ENCODE measurements at regions not wholly inside any gene's neighbourhood (a gene's known extent, or its start where the extent isn't known, plus 50 kb on each side); places are given as distances from the start of the nearest gene placed in this dataset.
"Not testable (repeated sequence)": the region's sequence is repeated elsewhere in the genome, so short reads cannot be mapped to it uniquely, and the experiment has no call there.

GRCh38 chr3:27606537-27606936, 115.6 kb downstream of the EOMES start:
- H3K4me1 Mint-ChIP-seq = peaks cover 7% of the 10 kb centered on the region in 2 experiments
- no peak overlapping the region for H3K9ac ChIP-seq (ENCODE audit: extremely low read depth, insufficient read length, low read length)

GRCh38 chr3:27601311-27601710, 117.1 kb upstream of the SLC4A7 start:
- H3K27me3 Mint-ChIP-seq (ENCODE audit: low read depth); H3K27me3 ChIP-seq (ENCODE audit: insufficient read depth, low read length); H3T11ph ChIP-seq (ENCODE audit: low read length); H2AK5ac ChIP-seq (ENCODE audit: insufficient read length, low read length); H3K79me1 ChIP-seq (ENCODE audit: insufficient read depth, low read depth, low read length, poor library complexity, severe bottlenecking); H3K27ac ChIP-seq (ENCODE audit: insufficient read length, low read depth, low read length); H3K56ac ChIP-seq (ENCODE audit: insufficient read length, low read depth, low read length); H4K20me1 ChIP-seq (ENCODE audit: control insufficient read depth, insufficient read depth, insufficient read length); DNase-seq; H3K4me2 ChIP-seq (ENCODE audit: insufficient read depth, insufficient read length, low read length); H3K18ac ChIP-seq (ENCODE audit: insufficient read length, low read depth, low read length); H4K91ac ChIP-seq (ENCODE audit: insufficient read length, low read depth, low read length); H3K79me2 ChIP-seq (ENCODE audit: insufficient read depth, low read length); H3K4me3 Mint-ChIP-seq; H3K9ac ChIP-seq (ENCODE audit: extremely low read depth, insufficient read length, low read length); H4K8ac ChIP-seq (replicated peaks; ENCODE audit: insufficient read length, low read depth, low read length); H3K14ac ChIP-seq (ENCODE audit: insufficient read depth, low read length); H2BK20ac ChIP-seq (ENCODE audit: low read depth, low read length, poor library complexity, severe bottlenecking); H3K9me3 ChIP-seq (ENCODE audit: control insufficient read depth, low read depth, low read length); H2BK15ac ChIP-seq (ENCODE audit: low read depth, low read length); H2BK120ac ChIP-seq (ENCODE audit: low read depth, low read length, poor library complexity, severe bottlenecking); H2BK5ac ChIP-seq (ENCODE audit: insufficient read length, low read length); H3K27ac Mint-ChIP-seq; H3K4ac ChIP-seq (ENCODE audit: low read depth, low read length); H3K4me1 ChIP-seq (ENCODE audit: insufficient read depth, low read length); H3K4me1 Mint-ChIP-seq; H4K5ac ChIP-seq (ENCODE audit: insufficient read length, low read depth, low read length); H2AFZ ChIP-seq (ENCODE audit: low read length); H3K36me3 Mint-ChIP-seq (ENCODE audit: insufficient read depth in 1 of 3, low read depth in 3 of 3); H3K23me2 ChIP-seq (ENCODE audit: insufficient read length, low read depth, low read length, poor library complexity, severe bottlenecking); H3K23ac ChIP-seq (ENCODE audit: insufficient read length, low read depth, low read length); H2BK12ac ChIP-seq (ENCODE audit: insufficient read length, low read depth, low read length): not testable (repeated sequence)
- H3K9me3 Mint-ChIP-seq = peaks cover 0 to 11% of the 10 kb centered on the region in 2 experiments; a peak in 3 of 5 replicates
- WGBS (ENCODE audit: extremely low coverage, insufficient read length, low lambda C conversion rate) = no CpG with 5 or more reads among the region's 3 CpGs

More at GRCh38 chr3:27606537-27606936, 115.6 kb downstream of the EOMES start:
- WGBS (ENCODE audit: extremely low coverage, insufficient read length, low lambda C conversion rate) = no CpG with 5 or more reads among the region's 3 CpGs
- Histone ChIP-seq H2BK120ac (ENCODE audit: low read depth, low read length, poor library complexity, severe bottlenecking) (no peak overlapping the region), H4K5ac (ENCODE audit: insufficient read length, low read depth, low read length) (no peak overlapping the region), H3K4me2 (ENCODE audit: insufficient read depth, insufficient read length, low read length) (no peak overlapping the region), H3K9me3 (ENCODE audit: control insufficient read depth, low read depth, low read length) (no peaks in the 10 kb centered on the region), H2AFZ (ENCODE audit: low read length) (no peak overlapping the region), H3K27ac (ENCODE audit: insufficient read length, low read depth, low read length) (no peak overlapping the region), H3K18ac (ENCODE audit: insufficient read length, low read depth, low read length) (no peak overlapping the region), H2BK12ac (ENCODE audit: insufficient read length, low read depth, low read length) (no peak overlapping the region), H4K8ac (replicated peaks; ENCODE audit: insufficient read length, low read depth, low read length) (no peak overlapping the region), H3K23me2 (ENCODE audit: insufficient read length, low read depth, low read length, poor library complexity, severe bottlenecking) (no peaks in the 10 kb centered on the region), H2BK5ac (ENCODE audit: insufficient read length, low read length) (no peak overlapping the region), H3K14ac (ENCODE audit: insufficient read depth, low read length) (no peak overlapping the region), H3K79me1 (ENCODE audit: insufficient read depth, low read depth, low read length, poor library complexity, severe bottlenecking) (no peaks in the 10 kb centered on the region), H3K4me1 (ENCODE audit: insufficient read depth, low read length) (no peaks in the 10 kb centered on the region), H2BK15ac (ENCODE audit: low read depth, low read length) (no peak overlapping the region), H2AK5ac (ENCODE audit: insufficient read length, low read length) (no peak overlapping the region), H3K56ac (ENCODE audit: insufficient read length, low read depth, low read length) (no peak overlapping the region), H4K91ac (ENCODE audit: insufficient read length, low read depth, low read length) (no peak overlapping the region), H2BK20ac (ENCODE audit: low read depth, low read length, poor library complexity, severe bottlenecking) (no peak overlapping the region), H3K79me2 (ENCODE audit: insufficient read depth, low read length) (no peaks in the 10 kb centered on the region), H3K23ac (ENCODE audit: insufficient read length, low read depth, low read length) (no peak overlapping the region), H3K4ac (ENCODE audit: low read depth, low read length) (no peak overlapping the region), H3K27me3 (ENCODE audit: insufficient read depth, low read length) (no peaks in the 10 kb centered on the region), H4K20me1 (ENCODE audit: control insufficient read depth, insufficient read depth, insufficient read length) (no peaks in the 10 kb centered on the region), H3T11ph (ENCODE audit: low read length) (no peak overlapping the region)
- Mint-ChIP-seq H3K27ac (no peak overlapping the region), H3K9me3 (peaks cover 0 to 11% of the 10 kb centered on the region in 2 experiments; a peak in 3 of 5 replicates), H3K4me3 (no peak overlapping the region), H3K27me3 (ENCODE audit: low read depth) (no peaks in the 10 kb centered on the region; the same call in none of the 2 replicates), H3K36me3 (ENCODE audit: insufficient read depth in 1 of 3, low read depth in 3 of 3) (no peaks in the 10 kb centered on the region)
- TF ChIP-seq CTCF (conservative IDR thresholded peaks at IDR 0.05) = no peak
- DNase-seq = no peak
